ENCODE measurements at regions not wholly inside any gene's neighbourhood (a gene's known extent, or its start where the extent isn't known, plus 50 kb on each side); places are given as distances from the start of the nearest gene placed in this dataset.

DNA sequence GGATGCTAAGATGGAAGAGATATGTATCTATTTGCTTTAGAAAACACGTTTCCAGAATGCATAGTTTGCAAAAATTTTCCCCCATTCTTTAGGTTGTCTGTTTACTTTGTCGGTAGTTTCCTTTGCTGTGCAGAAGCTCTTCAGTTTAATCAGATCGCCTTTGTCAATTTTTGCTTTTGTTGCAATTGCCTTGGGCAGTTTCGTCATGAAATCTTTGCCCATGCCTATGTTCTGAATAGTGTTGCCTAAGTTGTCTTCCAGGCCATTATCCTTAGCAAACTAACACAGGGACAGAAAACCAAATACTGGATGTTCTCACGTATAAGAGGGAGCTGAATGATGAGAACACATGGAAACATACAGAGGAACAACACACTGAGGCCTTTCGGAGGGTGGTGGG is 454.2 kb upstream of the SLC35B3 start:
- TF ChIP-seq, protein P1, sequence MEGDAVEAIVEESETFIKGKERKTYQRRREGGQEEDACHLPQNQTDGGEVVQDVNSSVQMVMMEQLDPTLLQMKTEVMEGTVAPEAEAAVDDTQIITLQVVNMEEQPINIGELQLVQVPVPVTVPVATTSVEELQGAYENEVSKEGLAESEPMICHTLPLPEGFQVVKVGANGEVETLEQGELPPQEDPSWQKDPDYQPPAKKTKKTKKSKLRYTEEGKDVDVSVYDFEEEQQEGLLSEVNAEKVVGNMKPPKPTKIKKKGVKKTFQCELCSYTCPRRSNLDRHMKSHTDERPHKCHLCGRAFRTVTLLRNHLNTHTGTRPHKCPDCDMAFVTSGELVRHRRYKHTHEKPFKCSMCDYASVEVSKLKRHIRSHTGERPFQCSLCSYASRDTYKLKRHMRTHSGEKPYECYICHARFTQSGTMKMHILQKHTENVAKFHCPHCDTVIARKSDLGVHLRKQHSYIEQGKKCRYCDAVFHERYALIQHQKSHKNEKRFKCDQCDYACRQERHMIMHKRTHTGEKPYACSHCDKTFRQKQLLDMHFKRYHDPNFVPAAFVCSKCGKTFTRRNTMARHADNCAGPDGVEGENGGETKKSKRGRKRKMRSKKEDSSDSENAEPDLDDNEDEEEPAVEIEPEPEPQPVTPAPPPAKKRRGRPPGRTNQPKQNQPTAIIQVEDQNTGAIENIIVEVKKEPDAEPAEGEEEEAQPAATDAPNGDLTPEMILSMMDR (IDR thresholded peaks at IDR 0.05): no peak
- no peak for TF ChIP-seq POLR2A (IDR thresholded peaks at IDR 0.05)
- Histone ChIP-seq H3K36me3 (replicated peaks in 1 of 2) (no peaks in the 10 kb centered on the region), H3K9me3 (replicated peaks in 1 of 3) (no peaks in the 10 kb centered on the region), H3K4me3 (no peak overlapping the region), H3K27ac (no peak overlapping the region), H3K4me1 (replicated peaks in 1 of 2) (no peaks in the 10 kb centered on the region), H3K27me3 (no peaks in the 10 kb centered on the region)
- no peak for DNase-seq
- intact Hi-C loops (cut with DNase I): no loop called here
- 68 to 74% (median 69%) methylated on average over 6 of the region's 6 CpGs for WGBS, 4 donors

DNA sequence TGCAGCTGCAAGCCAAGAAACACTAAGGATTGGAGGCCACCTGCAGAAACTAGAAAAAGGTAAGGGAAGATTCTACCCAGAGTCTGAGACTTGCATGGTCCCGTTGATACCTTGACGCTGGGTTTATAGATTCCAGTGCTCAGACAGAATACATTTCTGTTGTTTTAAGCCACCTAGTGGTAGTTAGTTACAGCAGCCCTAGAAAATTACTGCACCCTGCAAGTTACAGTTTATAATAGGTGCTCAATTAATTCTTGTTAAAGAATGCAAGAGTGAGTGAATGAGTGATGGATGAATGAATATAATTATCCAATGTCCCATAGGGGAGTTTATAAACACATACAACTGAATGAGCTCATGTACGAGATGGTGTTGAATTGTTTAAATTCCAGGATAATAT is 453.1 kb upstream of the SLC35B3 start:
- intact Hi-C loops (cut with DNase I): no loop called here
- Histone ChIP-seq H3K27ac (no peak overlapping the region), H3K36me3 (replicated peaks in 1 of 2) (no peaks in the 10 kb centered on the region), H3K27me3 (no peaks in the 10 kb centered on the region), H3K4me1 (replicated peaks in 1 of 2) (no peaks in the 10 kb centered on the region), H3K4me3 (no peak overlapping the region), H3K9me3 (replicated peaks in 1 of 3) (no peaks in the 10 kb centered on the region)
- WGBS, 4 donors: 56 to 75% (median 59%) methylated on average over 3 of the region's 3 CpGs
- TF ChIP-seq, protein P1 (IDR thresholded peaks at IDR 0.05): peak in 5 of 6 experiments; percentile 24 to 46 (median 43)
- no peak for TF ChIP-seq POLR2A (IDR thresholded peaks at IDR 0.05)
- no peak for DNase-seq

DNA sequence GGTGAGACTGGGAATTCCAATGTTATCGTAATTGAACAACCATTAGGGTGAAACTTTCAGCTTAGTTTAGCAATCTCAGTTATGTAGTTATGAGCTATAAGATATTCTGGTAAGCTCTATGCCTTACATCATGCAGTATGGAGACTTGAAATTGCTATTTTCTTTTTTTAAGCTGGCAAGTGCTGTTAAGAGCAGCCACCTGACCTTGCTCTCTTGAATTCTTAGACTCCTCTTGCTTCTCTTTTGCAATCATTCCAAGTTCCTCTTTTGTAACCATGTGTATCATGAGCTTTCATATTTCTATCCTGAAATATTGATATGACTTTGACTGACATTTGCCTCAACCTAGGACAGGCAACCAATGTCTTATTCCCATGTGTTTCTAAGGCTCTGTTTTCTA is 446.3 kb upstream of the SLC35B3 start:
- intact Hi-C loops (cut with DNase I): no loop called here
- no peak overlapping the region for H3K4me3 ChIP-seq
- no peaks in the 10 kb centered on the region for H3K27me3 ChIP-seq
- DNase-seq: no peak
- H3K9me3 ChIP-seq (replicated peaks in 1 of 3): no peaks in the 10 kb centered on the region
- TF ChIP-seq, protein P1 (IDR thresholded peaks at IDR 0.05): no peak
- no peak for TF ChIP-seq POLR2A (IDR thresholded peaks at IDR 0.05)
- H3K36me3 ChIP-seq (replicated peaks in 1 of 2): no peaks in the 10 kb centered on the region
- 0 to 1% (median 0%) methylated on average over 1 of the region's 1 CpG for WGBS, 4 donors
- H3K27ac ChIP-seq: no peak overlapping the region
- no peaks in the 10 kb centered on the region for H3K4me1 ChIP-seq (replicated peaks in 1 of 2)

DNA sequence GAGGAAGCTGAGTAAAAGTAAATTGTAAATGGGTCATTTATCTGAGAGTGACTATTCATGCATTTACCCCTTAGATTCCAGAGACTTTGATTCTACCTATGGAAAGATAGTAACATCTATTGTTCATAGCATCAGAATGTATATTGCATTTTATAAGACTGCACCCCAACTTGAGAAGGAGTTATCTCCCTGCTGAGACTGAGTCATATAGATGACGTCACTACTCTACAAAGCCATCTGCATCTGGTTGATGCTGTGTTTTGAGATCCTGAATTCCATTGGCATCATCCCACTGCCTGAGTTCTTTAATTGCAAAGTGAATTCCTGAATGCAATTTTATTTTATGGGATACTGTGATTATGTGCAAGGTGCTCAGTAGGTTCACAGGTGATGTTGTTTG is 444.0 kb upstream of the SLC35B3 start:
- no peak overlapping the region for H3K4me3 ChIP-seq
- no peaks in the 10 kb centered on the region for H3K36me3 ChIP-seq (replicated peaks in 1 of 2)
- no peaks in the 10 kb centered on the region for H3K27me3 ChIP-seq
- no peaks in the 10 kb centered on the region for H3K4me1 ChIP-seq (replicated peaks in 1 of 2)
- TF ChIP-seq, protein P1 (IDR thresholded peaks at IDR 0.05): no peak
- no peak for TF ChIP-seq POLR2A (IDR thresholded peaks at IDR 0.05)
- no peak overlapping the region for H3K27ac ChIP-seq
- WGBS, 4 donors: 50 to 91% (median 78%) methylated on average over 1 of the region's 1 CpG
- intact Hi-C loops (cut with DNase I): no loop called here
- H3K9me3 ChIP-seq (replicated peaks in 1 of 3): no peaks in the 10 kb centered on the region
- no peak for DNase-seq
